Large intestine (tissue), 3 donors: ENCODE measurements at regions not wholly inside any gene's neighbourhood (a gene's known extent, or its start where the extent isn't known, plus 50 kb on each side); places are given as distances from the start of the nearest gene placed in this dataset.

Experiments
- DNase-seq, 2 donors: peaks; one replicate each; pipeline versions ENCODE4 v3.0.0 to v3.0.0-alpha.2; 2013
- H3K27ac ChIP-seq: one replicate; pipeline ENCODE4 v1.5.1; 2013; ENCODE audit warnings: low read length
- H3K27me3 ChIP-seq: 2 replicates; pipeline ENCODE4 v1.6.1; 2013; ENCODE audit warnings: low read length; ENCODE audit not compliant: control insufficient read depth, insufficient read depth
- H3K36me3 ChIP-seq: 2 replicates; pipeline ENCODE4 v1.6.1; 2013; ENCODE audit warnings: low read length; ENCODE audit not compliant: control insufficient read depth, insufficient read depth
- H3K4me1 ChIP-seq: one replicate; pipeline ENCODE4 v1.6.1; 2013; ENCODE audit warnings: low read length; ENCODE audit not compliant: control insufficient read depth, insufficient read depth
- H3K4me3 ChIP-seq: one replicate; pipeline ENCODE4 v1.5.1; 2013; ENCODE audit warnings: low read length
- H3K9me3 ChIP-seq: one replicate; pipeline ENCODE4 v1.6.1; 2013; ENCODE audit warnings: mild to moderate bottlenecking, low read depth, low read length, moderate library complexity; ENCODE audit not compliant: control insufficient read depth
- WGBS: methylation state at CpG from one replicate; pipeline ENCODE4 v1.1.5; 2013; ENCODE audit warnings: low lambda C conversion rate; ENCODE audit not compliant: insufficient coverage; 5-methylcytosine and 5-hydroxymethylcytosine counted together

GRCh38 chr18:22055466-22056238, 113.7 kb upstream of the GATA6 start:
- no peaks in the 10 kb centered on the region for H3K36me3 ChIP-seq
- H3K4me1 ChIP-seq, result peaks cover 28% of the 10 kb centered on the region
- no peaks in the 10 kb centered on the region for H3K27me3 ChIP-seq
- no peak overlapping the region for H3K4me3 ChIP-seq
- H3K9me3 ChIP-seq, result no peaks in the 10 kb centered on the region
- peak; percentile 61 to 67 for DNase-seq
- H3K27ac ChIP-seq, result peak overlapping the region; percentile 42
- WGBS, result 100% methylated on average over 2 of the region's 3 CpGs

DNA sequence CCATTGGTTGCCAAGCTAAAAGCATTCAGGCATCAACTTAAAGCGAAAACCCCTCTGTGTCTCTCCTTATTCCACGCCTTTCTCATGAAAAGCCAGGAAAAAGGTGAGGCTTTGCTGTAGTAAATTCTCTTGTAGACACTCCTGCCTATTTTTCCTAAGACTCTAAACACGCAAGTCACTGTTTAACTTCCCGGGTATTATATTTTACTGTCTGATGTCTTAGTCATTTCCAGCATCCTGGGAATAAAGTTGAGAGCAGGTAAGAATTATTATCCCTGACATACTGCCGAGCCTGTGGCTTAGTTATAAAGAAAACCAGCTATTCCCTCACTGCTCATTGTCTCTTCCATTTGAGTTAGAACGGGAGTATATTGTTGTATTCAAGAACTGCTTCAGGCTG, 112.4 kb upstream of the GATA6 start:
- no peak overlapping the region for H3K4me3 ChIP-seq
- no peaks in the 10 kb centered on the region for H3K9me3 ChIP-seq
- peak in 1 of 2 donors; percentile 51 for DNase-seq
- H3K4me1 ChIP-seq, result peaks cover 30% of the 10 kb centered on the region
- no CpG with 5 or more reads among the region's 6 CpGs for WGBS
- H3K36me3 ChIP-seq, result no peaks in the 10 kb centered on the region
- peak overlapping the region; percentile 89 for H3K27ac ChIP-seq
- H3K27me3 ChIP-seq, result no peaks in the 10 kb centered on the region

- H3K9me3 ChIP-seq, result no peaks in the 10 kb centered on the region
- no peak for DNase-seq
- H3K27me3 ChIP-seq, result no peaks in the 10 kb centered on the region
- H3K27ac ChIP-seq, result peak overlapping the region; percentile 89
- no peak overlapping the region for H3K4me3 ChIP-seq
- no CpG with 5 or more reads among the region's 5 CpGs for WGBS
- no peaks in the 10 kb centered on the region for H3K36me3 ChIP-seq
- H3K4me1 ChIP-seq, result peaks cover 39% of the 10 kb centered on the region
Observed at GRCh38 chr18:22057908-22058527, 111.4 kb upstream of the GATA6 start.

- Histone ChIP-seq H3K27me3 (no peaks in the 10 kb centered on the region), H3K27ac (peak overlapping the region; percentile 11), H3K4me1 (peaks cover 46% of the 10 kb centered on the region), H3K4me3 (no peak overlapping the region), H3K9me3 (no peaks in the 10 kb centered on the region), H3K36me3 (no peaks in the 10 kb centered on the region)
- 100% methylated on average over 1 of the region's 2 CpGs for WGBS
- DNase-seq, result no peak
Observed at GRCh38 chr18:22060361-22060760, 109.0 kb upstream of the GATA6 start.

DNA sequence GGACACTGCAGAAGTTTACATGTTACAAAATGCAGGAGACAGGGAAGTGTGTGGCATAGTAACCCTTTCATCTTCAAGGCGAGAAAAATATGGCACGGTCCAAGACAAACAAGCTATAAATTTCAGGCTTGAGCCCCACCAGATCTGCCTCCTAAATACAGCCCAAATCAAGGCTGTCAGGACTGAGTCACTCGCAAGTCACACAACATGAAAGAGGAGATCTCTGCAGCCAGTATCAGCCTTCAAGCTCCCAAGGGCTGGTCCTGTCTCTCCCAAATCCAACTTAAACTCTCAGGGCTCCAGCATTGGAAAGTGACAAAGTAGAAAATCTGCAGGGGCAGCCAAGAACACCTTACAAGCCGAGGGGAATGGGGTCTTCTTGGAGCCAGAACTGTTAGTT, 106.3 kb upstream of the GATA6 start:
- no peaks in the 10 kb centered on the region for H3K27me3 ChIP-seq
- no peak for DNase-seq
- H3K36me3 ChIP-seq, result no peaks in the 10 kb centered on the region
- peaks cover 43% of the 10 kb centered on the region for H3K4me1 ChIP-seq
- H3K4me3 ChIP-seq, result no peak overlapping the region
- H3K9me3 ChIP-seq, result no peaks in the 10 kb centered on the region
- no CpG with 5 or more reads among the region's 4 CpGs for WGBS
- no peak overlapping the region for H3K27ac ChIP-seq

DNA sequence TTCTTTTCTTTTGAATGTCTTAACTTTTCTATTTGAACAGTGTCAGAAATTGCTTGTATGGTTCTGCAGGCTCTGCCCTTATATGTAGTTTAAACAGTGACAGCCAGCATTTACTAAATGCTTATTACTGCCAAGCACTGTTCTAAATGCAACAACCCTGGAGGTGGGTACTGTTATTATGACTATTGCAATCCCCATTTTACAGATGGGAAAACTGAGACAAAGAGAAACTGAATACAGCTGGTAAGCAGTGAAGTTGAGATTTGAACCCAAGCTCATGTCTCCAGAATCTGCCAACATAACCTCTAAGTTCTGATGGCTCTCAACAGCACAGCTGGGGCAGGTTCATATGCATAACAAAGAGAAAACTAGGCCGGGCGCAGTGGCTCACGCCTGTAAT, 105.7 kb upstream of the GATA6 start:
- no CpG with 5 or more reads among the region's 3 CpGs for WGBS
- Histone ChIP-seq H3K9me3 (no peaks in the 10 kb centered on the region), H3K27ac (no peak overlapping the region), H3K27me3 (no peaks in the 10 kb centered on the region), H3K4me1 (peaks cover 41% of the 10 kb centered on the region), H3K36me3 (no peaks in the 10 kb centered on the region), H3K4me3 (no peak overlapping the region)
- DNase-seq, result no peak

- Histone ChIP-seq H3K27ac (no peak overlapping the region), H3K9me3 (no peaks in the 10 kb centered on the region), H3K27me3 (no peaks in the 10 kb centered on the region), H3K36me3 (no peaks in the 10 kb centered on the region), H3K4me1 (peaks cover 38% of the 10 kb centered on the region), H3K4me3 (no peak overlapping the region)
- DNase-seq, result no peak
- WGBS, result no CpG with 5 or more reads among the region's 7 CpGs
Observed at GRCh38 chr18:22064581-22064980, 104.8 kb upstream of the GATA6 start.

GRCh38 chr18:22065311-22065710, 104.1 kb upstream of the GATA6 start:
- no peaks in the 10 kb centered on the region for H3K9me3 ChIP-seq
- H3K36me3 ChIP-seq, result no peaks in the 10 kb centered on the region
- no peaks in the 10 kb centered on the region for H3K27me3 ChIP-seq
- no peak overlapping the region for H3K4me3 ChIP-seq
- H3K4me1 ChIP-seq, result peaks cover 32% of the 10 kb centered on the region
- no peak overlapping the region for H3K27ac ChIP-seq
- WGBS, result no CpG with 5 or more reads among the region's 5 CpGs
- no peak for DNase-seq

DNA sequence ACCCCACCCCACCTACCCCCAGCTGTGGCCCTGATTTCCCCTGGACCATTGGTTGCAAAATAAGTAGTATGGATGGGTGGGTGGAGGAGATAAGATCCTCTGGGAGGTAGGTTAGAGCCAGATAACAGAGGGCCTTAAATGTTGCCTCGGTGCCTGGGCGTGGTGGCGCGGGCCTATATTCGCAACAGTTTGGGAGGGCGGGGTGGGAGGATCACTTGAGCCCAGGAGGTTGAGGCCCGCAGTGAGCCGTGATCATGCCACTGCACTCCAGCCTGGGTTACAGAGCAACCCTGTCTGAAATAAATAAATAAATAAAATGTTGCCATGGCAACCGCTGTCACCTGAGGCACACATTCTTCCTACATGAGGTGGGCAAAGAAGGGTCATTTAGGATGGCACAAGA, 103.3 kb upstream of the GATA6 start:
- Histone ChIP-seq H3K4me3 (no peak overlapping the region), H3K9me3 (no peaks in the 10 kb centered on the region), H3K27me3 (no peaks in the 10 kb centered on the region), H3K36me3 (no peaks in the 10 kb centered on the region), H3K27ac (no peak overlapping the region), H3K4me1 (peaks cover 27% of the 10 kb centered on the region)
- peak in 1 of 2 donors; percentile 67 for DNase-seq
- no CpG with 5 or more reads among the region's 9 CpGs for WGBS

DNA sequence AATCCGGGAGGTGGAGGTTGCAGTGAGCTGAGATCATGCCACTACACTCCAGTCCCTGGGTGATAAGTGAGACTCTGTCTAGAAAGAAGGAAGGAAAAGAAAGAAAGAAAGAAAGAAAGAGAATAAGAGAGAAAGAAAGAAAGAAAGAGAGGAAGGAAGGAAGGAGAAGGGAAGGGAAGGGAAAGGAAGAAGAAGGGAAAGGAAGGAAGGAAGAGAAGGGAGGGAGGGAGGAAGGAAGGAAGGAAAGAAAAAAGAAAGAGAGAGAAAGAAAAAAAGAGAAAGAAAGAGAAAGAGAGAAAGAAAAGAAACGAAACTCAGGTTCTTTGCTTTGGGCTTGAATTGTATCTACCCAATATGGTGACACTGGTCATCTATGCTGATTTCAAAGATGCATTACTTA, 102.3 kb upstream of the GATA6 start:
- no peak overlapping the region for H3K4me3 ChIP-seq
- no peaks in the 10 kb centered on the region for H3K9me3 ChIP-seq
- WGBS, result 100% methylated on average over 1 of the region's 2 CpGs
- no peak for DNase-seq
- H3K4me1 ChIP-seq, result peaks cover 19% of the 10 kb centered on the region
- no peaks in the 10 kb centered on the region for H3K27me3 ChIP-seq
- no peaks in the 10 kb centered on the region for H3K36me3 ChIP-seq
- no peak overlapping the region for H3K27ac ChIP-seq

- H3K27ac ChIP-seq, result no peak overlapping the region
- no peak for DNase-seq
- no peak overlapping the region for H3K4me3 ChIP-seq
- no CpG with 5 or more reads among the region's 3 CpGs for WGBS
- peaks cover 15% of the 10 kb centered on the region for H3K4me1 ChIP-seq
- H3K36me3 ChIP-seq, result no peaks in the 10 kb centered on the region
- H3K9me3 ChIP-seq, result no peaks in the 10 kb centered on the region
- no peaks in the 10 kb centered on the region for H3K27me3 ChIP-seq
Observed at GRCh38 chr18:22067682-22068081, 101.7 kb upstream of the GATA6 start.
